ENCODE measurements at regions not wholly inside any gene's neighbourhood (a gene's known extent, or its start where the extent isn't known, plus 50 kb on each side); places are given as distances from the start of the nearest gene placed in this dataset.
"Not testable (repeated sequence)": the region's sequence is repeated elsewhere in the genome, so short reads cannot be mapped to it uniquely, and the experiment has no call there.

DNA sequence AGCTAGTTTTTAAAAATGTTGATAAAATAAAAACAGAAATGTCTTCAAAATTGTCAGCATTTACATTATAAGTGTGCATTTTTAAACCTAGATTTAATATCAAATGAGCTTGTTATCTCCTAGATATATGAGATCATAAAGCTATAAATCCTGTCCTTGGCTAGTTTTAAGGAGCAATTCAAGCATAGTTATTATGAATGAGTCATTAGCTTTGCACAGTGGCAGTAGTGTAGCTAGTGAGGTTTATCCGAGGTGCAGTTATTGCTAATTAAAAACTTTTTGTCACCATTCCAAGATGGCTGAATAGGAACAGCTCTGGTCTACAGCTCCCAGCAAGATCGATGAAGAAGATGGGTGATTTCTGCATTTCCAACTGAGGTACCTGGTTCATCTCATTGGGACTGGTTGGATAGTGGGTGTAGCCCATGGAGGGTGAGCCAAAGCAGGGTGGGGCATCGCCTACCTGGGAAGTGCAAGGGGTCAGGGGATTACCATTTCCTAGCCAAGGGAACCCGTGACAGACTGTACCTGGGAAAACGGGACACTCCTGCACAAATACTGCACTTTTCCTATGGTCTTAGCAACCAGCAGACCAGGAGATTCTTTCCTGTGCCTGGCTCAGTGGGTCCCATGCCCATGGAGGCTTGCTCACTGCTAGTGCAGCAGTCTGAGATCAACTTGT, 108.8 kb upstream of the SYNCRIP start:
- Mint-ChIP-seq H3K27me3 (peaks cover 10 to 21% of the 10 kb centered on the region in 2 donors), H3K4me3 (no peak overlapping the region), H3K36me3 (no peaks in the 10 kb centered on the region), H3K4me1 (no peaks in the 10 kb centered on the region), H3K9me3 (no peaks in the 10 kb centered on the region), H3K27ac (no peak overlapping the region)
- POLR2A ChIA-PET: no interaction called here
- CTCF ChIA-PET: interaction anchor here in 1 of 2 donors (0.8 kb wide), 1 partner anchor 289 kb away, joined by 3 read pairs; no protein-coding TSS in a partner anchor
- H3K4me3 ChIP-seq (ENCODE audit: control insufficient read depth in 1 of 2, extremely low read depth in 1 of 2, low read length in 1 of 2): no peak overlapping the region
- no peaks in the 10 kb centered on the region for H3K9me3 ChIP-seq
- H3K36me3 ChIP-seq (ENCODE audit: control insufficient read depth in 2 of 2, extremely low read depth in 1 of 2, insufficient read depth in 1 of 2, low read length in 1 of 2): no peaks in the 10 kb centered on the region
- H3K4me1 ChIP-seq (ENCODE audit: control insufficient read depth in 1 of 2, extremely low read depth in 1 of 2, insufficient read depth in 2 of 2, low read length in 2 of 2): no peaks in the 10 kb centered on the region
- peaks cover 0 to 8% of the 10 kb centered on the region in 2 experiments for H3K27me3 ChIP-seq (replicated peaks in 1 of 2; ENCODE audit: control insufficient read depth in 2 of 2, extremely low read depth in 1 of 2, insufficient read depth in 2 of 2, low read length in 1 of 2)
- H3K27ac ChIP-seq (ENCODE audit: low read length): no peak overlapping the region
- ATAC-seq (replicated peaks in 1 of 4) (no peak), DNase-seq (no peak)
- 81% methylated on average over 3 of the region's 5 CpGs for WGBS (ENCODE audit: insufficient coverage)

DNA sequence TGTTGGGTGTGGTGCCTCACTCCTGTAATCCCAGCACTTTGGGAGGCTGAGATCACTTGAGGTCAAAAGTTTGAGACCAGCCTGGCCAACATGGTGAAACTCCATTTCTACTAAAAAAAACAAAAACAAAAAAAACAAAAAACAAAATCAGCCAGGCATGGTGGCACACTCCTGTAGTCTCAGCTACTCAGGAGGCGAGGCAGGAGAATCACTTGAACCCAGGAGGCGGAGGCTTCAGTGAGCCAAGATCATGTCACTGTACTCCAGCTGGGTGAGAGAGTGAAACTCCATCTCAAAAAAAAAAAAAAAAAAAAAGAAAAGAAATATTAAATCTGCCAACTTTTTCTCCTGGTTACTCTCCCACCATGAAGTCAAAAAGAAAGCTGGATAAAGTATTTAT, 107.5 kb upstream of the SYNCRIP start:
- H3K4me1 Mint-ChIP-seq; H3K36me3 Mint-ChIP-seq; H3K4me3 Mint-ChIP-seq; H3K4me1 ChIP-seq (ENCODE audit: control insufficient read depth in 1 of 2, extremely low read depth in 1 of 2, insufficient read depth in 2 of 2, low read length in 2 of 2); H3K4me3 ChIP-seq (ENCODE audit: control insufficient read depth in 1 of 2, extremely low read depth in 1 of 2, low read length in 1 of 2); DNase-seq; ATAC-seq (replicated peaks in 1 of 4); H3K27ac ChIP-seq (ENCODE audit: low read length); POLR2A ChIA-PET; H3K36me3 ChIP-seq (ENCODE audit: control insufficient read depth in 2 of 2, extremely low read depth in 1 of 2, insufficient read depth in 1 of 2, low read length in 1 of 2); H3K9me3 ChIP-seq; H3K27me3 ChIP-seq (replicated peaks in 1 of 2; ENCODE audit: control insufficient read depth in 2 of 2, extremely low read depth in 1 of 2, insufficient read depth in 2 of 2, low read length in 1 of 2); H3K27ac Mint-ChIP-seq; H3K9me3 Mint-ChIP-seq: not testable (repeated sequence)
- H3K27me3 Mint-ChIP-seq: peaks cover 10 to 21% of the 10 kb centered on the region in 2 donors
- CTCF ChIA-PET: interaction anchor here in 1 of 2 donors (0.6 kb wide), 1 partner anchor 213 kb away, joined by 6 read pairs; no protein-coding TSS in a partner anchor
- no CpG with 5 or more reads among the region's 2 CpGs for WGBS (ENCODE audit: insufficient coverage)

DNA sequence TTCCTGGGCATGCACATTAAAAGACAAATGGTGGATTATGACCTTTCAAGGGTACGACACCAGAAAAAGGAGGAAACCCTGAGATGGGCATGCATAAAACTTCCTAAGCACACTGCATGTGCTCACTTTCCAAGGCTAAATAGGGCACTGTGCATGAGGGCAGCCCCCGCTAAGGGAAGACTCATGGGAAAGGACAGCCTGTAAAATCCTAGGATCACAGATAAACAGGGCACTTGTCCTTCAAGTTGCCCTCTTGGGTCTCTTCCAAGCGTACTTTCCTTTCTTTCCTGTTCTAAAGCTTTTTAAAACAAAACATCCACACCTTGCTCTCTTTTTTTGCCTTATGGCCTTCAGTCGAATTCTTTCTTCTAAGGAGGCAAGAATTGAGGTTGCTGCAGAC, 106.5 kb upstream of the SYNCRIP start:
- H3K27me3 ChIP-seq (replicated peaks in 1 of 2; ENCODE audit: control insufficient read depth in 2 of 2, extremely low read depth in 1 of 2, insufficient read depth in 2 of 2, low read length in 1 of 2): peaks cover 0 to 8% of the 10 kb centered on the region in 2 experiments
- Mint-ChIP-seq H3K27ac (no peak overlapping the region), H3K9me3 (no peaks in the 10 kb centered on the region), H3K4me1 (no peaks in the 10 kb centered on the region), H3K4me3 (no peak overlapping the region), H3K27me3 (peaks cover 12 to 20% of the 10 kb centered on the region in 2 donors), H3K36me3 (no peaks in the 10 kb centered on the region)
- H3K4me1 ChIP-seq (ENCODE audit: control insufficient read depth in 1 of 2, extremely low read depth in 1 of 2, insufficient read depth in 2 of 2, low read length in 2 of 2): no peaks in the 10 kb centered on the region
- H3K9me3 ChIP-seq: no peaks in the 10 kb centered on the region
- ChIA-PET POLR2A (no interaction called here), CTCF (no interaction called here)
- H3K36me3 ChIP-seq (ENCODE audit: control insufficient read depth in 2 of 2, extremely low read depth in 1 of 2, insufficient read depth in 1 of 2, low read length in 1 of 2): no peaks in the 10 kb centered on the region
- DNase-seq (no peak), ATAC-seq (replicated peaks in 1 of 4) (no peak)
- no peak overlapping the region for H3K27ac ChIP-seq (ENCODE audit: low read length)
- WGBS (ENCODE audit: insufficient coverage): 89% methylated on average over 3 of the region's 4 CpGs
- H3K4me3 ChIP-seq (ENCODE audit: control insufficient read depth in 1 of 2, extremely low read depth in 1 of 2, low read length in 1 of 2): no peak overlapping the region

DNA sequence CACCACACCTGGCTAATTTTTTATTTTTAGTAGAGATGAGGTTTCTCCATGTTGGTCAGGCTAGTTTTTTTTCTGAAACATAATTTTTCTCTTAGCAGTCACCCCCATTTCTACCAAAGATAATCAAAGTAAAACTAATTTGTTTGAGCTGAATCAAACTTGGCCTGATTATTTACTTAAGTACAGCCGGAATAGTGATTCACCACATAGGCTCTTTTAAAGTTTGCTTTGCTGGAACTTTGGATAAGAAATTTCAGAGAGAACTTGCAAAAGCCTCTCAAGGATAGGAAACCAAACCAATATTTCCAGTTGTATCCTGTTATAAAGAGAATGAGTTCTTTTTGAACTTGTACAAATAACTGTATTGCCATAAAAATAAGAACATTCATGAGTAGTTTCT, 105.0 kb upstream of the SYNCRIP start:
- H3K4me3 Mint-ChIP-seq: no peak overlapping the region
- no peaks in the 10 kb centered on the region for H3K4me1 Mint-ChIP-seq
- CTCF ChIA-PET: no interaction called here
- no peak overlapping the region for H3K27ac Mint-ChIP-seq
- H3K4me3 ChIP-seq (ENCODE audit: control insufficient read depth in 1 of 2, extremely low read depth in 1 of 2, low read length in 1 of 2): no peak overlapping the region
- no peaks in the 10 kb centered on the region for H3K36me3 ChIP-seq (ENCODE audit: control insufficient read depth in 2 of 2, extremely low read depth in 1 of 2, insufficient read depth in 1 of 2, low read length in 1 of 2)
- peaks cover 0 to 8% of the 10 kb centered on the region in 2 experiments for H3K27me3 ChIP-seq (replicated peaks in 1 of 2; ENCODE audit: control insufficient read depth in 2 of 2, extremely low read depth in 1 of 2, insufficient read depth in 2 of 2, low read length in 1 of 2)
- peaks cover 12 to 19% of the 10 kb centered on the region in 2 donors for H3K27me3 Mint-ChIP-seq
- H3K9me3 Mint-ChIP-seq: no peaks in the 10 kb centered on the region
- no peak for DNase-seq
- H3K4me1 ChIP-seq (ENCODE audit: control insufficient read depth in 1 of 2, extremely low read depth in 1 of 2, insufficient read depth in 2 of 2, low read length in 2 of 2): no peaks in the 10 kb centered on the region
- H3K36me3 Mint-ChIP-seq: no peaks in the 10 kb centered on the region
- no peak overlapping the region for H3K27ac ChIP-seq (ENCODE audit: low read length)
- no peak for ATAC-seq (replicated peaks in 1 of 4)
- H3K9me3 ChIP-seq: no peaks in the 10 kb centered on the region
- WGBS (ENCODE audit: insufficient coverage): no CpG with 5 or more reads among the region's 1 CpG
- POLR2A ChIA-PET: no interaction called here

DNA sequence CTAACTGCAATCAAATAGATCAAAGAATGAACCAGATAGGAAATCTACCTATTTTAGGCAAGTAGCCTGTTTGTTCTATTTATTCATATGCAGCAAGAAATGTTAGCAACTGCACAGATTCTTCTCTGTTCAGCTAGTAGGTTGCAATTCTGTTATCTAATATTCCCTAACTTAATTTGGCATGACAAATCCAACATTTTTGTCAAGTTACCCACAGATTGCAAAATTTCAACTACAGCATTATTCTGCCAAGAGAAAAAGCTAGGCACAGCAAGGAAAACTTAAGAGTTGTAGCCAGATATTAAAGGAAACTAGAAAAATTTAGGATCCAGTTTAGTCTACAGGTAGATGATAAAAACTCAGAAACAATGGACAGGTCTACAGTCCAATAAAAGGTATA, 104.4 kb upstream of the SYNCRIP start:
- no peaks in the 10 kb centered on the region for H3K36me3 ChIP-seq (ENCODE audit: control insufficient read depth in 2 of 2, extremely low read depth in 1 of 2, insufficient read depth in 1 of 2, low read length in 1 of 2)
- H3K36me3 Mint-ChIP-seq: no peaks in the 10 kb centered on the region
- H3K9me3 ChIP-seq: no peaks in the 10 kb centered on the region
- H3K4me1 ChIP-seq (ENCODE audit: control insufficient read depth in 1 of 2, extremely low read depth in 1 of 2, insufficient read depth in 2 of 2, low read length in 2 of 2): no peaks in the 10 kb centered on the region
- DNase-seq (no peak), ATAC-seq (replicated peaks in 1 of 4) (no peak)
- H3K4me3 Mint-ChIP-seq: no peak overlapping the region
- POLR2A ChIA-PET: no interaction called here
- H3K27me3 ChIP-seq (replicated peaks in 1 of 2; ENCODE audit: control insufficient read depth in 2 of 2, extremely low read depth in 1 of 2, insufficient read depth in 2 of 2, low read length in 1 of 2): peaks cover 0 to 8% of the 10 kb centered on the region in 2 experiments
- CTCF ChIA-PET: no interaction called here
- H3K27ac ChIP-seq (ENCODE audit: low read length): no peak overlapping the region
- H3K4me1 Mint-ChIP-seq: no peaks in the 10 kb centered on the region
- no peak overlapping the region for H3K4me3 ChIP-seq (ENCODE audit: control insufficient read depth in 1 of 2, extremely low read depth in 1 of 2, low read length in 1 of 2)
- H3K9me3 Mint-ChIP-seq: no peaks in the 10 kb centered on the region
- H3K27ac Mint-ChIP-seq: no peak overlapping the region
- peaks cover 12 to 19% of the 10 kb centered on the region in 2 donors for H3K27me3 Mint-ChIP-seq

DNA sequence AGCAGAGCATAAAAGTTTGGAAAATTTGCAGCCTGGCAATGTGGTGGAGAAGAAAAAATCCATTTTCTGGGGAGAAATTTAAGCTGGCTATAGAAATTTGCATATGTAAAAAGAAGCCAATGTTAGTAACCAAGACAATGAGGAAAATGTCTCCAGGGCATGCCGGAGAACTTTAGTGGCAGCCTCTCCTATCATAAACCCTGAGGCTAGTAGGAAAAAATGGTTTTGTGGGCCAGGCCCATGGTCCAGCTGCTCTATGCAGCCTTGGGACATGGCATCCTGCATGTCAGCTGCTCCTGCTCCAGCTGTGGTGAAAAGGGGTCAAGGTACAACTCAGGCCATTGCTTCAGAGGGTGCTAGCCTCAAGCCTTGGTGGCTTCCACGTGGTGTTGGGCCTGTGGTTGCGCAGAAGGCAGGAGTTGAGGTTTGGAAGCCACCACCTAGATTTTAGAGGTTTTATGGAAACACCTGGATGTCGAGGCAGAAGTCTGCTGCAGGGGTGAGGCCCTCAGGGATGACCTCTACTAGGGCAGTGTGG, 101.8 kb upstream of the SYNCRIP start:
- Histone ChIP-seq H3K36me3 (ENCODE audit: control insufficient read depth in 2 of 2, extremely low read depth in 1 of 2, insufficient read depth in 1 of 2, low read length in 1 of 2) (no peaks in the 10 kb centered on the region), H3K27ac (ENCODE audit: low read length) (no peak overlapping the region), H3K27me3 (replicated peaks in 1 of 2; ENCODE audit: control insufficient read depth in 2 of 2, extremely low read depth in 1 of 2, insufficient read depth in 2 of 2, low read length in 1 of 2) (no peaks in the 10 kb centered on the region), H3K9me3 (no peaks in the 10 kb centered on the region), H3K4me1 (ENCODE audit: control insufficient read depth in 1 of 2, extremely low read depth in 1 of 2, insufficient read depth in 2 of 2, low read length in 2 of 2) (no peaks in the 10 kb centered on the region), H3K4me3 (ENCODE audit: control insufficient read depth in 1 of 2, extremely low read depth in 1 of 2, low read length in 1 of 2) (no peak overlapping the region)
- no peaks in the 10 kb centered on the region for H3K9me3 Mint-ChIP-seq
- no peak overlapping the region for H3K27ac Mint-ChIP-seq
- ChIA-PET CTCF (interaction anchor here in 1 of 2 donors (0.6 kb wide), 1 partner anchor 106 kb away, joined by 6 read pairs; no protein-coding TSS in a partner anchor), POLR2A (no interaction called here)
- H3K27me3 Mint-ChIP-seq: peaks cover 7 to 9% of the 10 kb centered on the region in 2 donors
- no peak overlapping the region for H3K4me3 Mint-ChIP-seq
- no peaks in the 10 kb centered on the region for H3K4me1 Mint-ChIP-seq
- ATAC-seq (replicated peaks in 1 of 4): no peak
- no peaks in the 10 kb centered on the region for H3K36me3 Mint-ChIP-seq
- DNase-seq: no peak
- WGBS (ENCODE audit: insufficient coverage): 75% methylated on average over 2 of the region's 4 CpGs
